DMS 273 (cell line): ENCODE measurements at regions not wholly inside any gene's neighbourhood (a gene's known extent, or its start where the extent isn't known, plus 50 kb on each side); places are given as distances from the start of the nearest gene placed in this dataset.

Source experiments
- DNase-seq: peaks from one replicate; lab custom pipeline; 2025; ENCODE audit not compliant: unreplicated experiment; lab: John Stamatoyannopoulos, UW

- DNase-seq = no peak
Observed at GRCh38 chr11:100636536-100636935, 50.6 kb upstream of the ARHGAP42 start.
